ENCODE measurements at regions not wholly inside any gene's neighbourhood (a gene's known extent, or its start where the extent isn't known, plus 50 kb on each side); places are given as distances from the start of the nearest gene placed in this dataset.
"Not testable (repeated sequence)": the region's sequence is repeated elsewhere in the genome, so short reads cannot be mapped to it uniquely, and the experiment has no call there.

DNA sequence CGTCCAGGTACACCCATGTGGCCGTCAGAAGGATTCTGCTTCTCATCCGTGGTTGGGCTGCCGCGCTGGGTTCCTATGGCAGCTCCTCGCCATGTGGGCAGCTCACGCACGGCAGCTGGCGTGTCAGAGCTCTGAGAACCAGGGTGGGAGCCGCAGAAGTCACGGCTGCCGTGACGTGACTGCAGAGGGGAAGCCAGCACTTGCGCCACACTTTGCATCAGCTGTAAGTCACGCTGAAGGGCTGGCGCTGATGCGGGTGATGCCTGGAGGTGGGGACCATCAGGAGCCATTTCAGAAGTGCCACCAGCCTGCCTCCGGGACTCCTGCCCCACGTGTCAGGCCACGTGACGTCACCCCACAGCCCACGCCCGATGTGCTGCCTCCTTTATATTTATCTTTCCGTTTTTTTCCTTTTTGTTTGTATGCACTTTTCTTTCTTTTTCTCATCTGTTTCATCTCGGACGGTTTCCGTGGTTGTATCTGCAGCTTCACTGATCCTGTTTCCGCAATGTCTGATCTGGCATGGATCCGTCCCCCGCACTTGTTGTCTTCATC is 133.2 kb downstream of the IGLL1 start:
- TF ChIP-seq GATA1 (IDR thresholded peaks at IDR 0.05; ENCODE audit: low read depth, low read length), result no peak
- TF ChIP-seq POLR2A (IDR thresholded peaks at IDR 0.05; ENCODE audit: low read length), result no peak
- no peak for DNase-seq

DNA sequence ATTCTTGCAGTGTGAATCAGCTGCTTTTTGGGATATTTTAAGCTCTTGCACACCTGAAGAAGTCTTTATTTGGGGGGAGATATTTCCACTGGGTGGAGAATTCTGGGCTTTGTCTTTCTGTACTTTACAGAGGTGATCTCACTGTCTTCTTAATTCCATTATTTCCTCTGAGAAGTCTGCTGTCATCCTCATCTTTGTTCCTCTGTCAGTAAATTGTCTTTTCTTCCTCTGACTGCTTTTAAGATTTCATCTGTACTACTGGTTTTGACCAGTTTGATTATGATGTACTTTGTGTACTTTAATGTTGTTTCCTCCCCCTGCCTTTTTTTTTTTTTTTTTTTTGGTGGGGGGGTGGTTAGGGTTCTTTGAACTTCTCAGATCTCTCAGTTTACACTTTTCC is 133.9 kb downstream of the IGLL1 start:
- not testable (repeated sequence) for DNase-seq

DNA sequence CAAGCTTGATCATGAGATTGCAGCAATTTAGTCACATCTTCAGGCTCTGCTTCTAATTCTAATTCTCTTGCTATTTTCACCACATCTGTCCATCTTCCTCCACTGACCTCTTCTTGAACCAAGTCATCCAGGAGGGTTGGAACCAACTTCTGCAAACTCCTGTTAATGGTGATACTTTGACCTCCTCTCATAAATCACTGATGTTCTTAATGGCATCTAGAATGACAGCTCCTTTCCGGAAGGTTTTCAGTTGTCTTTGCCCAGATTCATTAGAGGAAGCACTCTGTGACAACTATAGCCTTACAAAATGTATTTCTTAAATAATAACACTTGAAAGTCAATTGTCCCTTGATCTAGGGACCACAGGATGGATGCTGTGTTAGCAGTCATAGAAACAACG is 136.2 kb downstream of the IGLL1 start:
- DNase-seq, result not testable (repeated sequence)

DNA sequence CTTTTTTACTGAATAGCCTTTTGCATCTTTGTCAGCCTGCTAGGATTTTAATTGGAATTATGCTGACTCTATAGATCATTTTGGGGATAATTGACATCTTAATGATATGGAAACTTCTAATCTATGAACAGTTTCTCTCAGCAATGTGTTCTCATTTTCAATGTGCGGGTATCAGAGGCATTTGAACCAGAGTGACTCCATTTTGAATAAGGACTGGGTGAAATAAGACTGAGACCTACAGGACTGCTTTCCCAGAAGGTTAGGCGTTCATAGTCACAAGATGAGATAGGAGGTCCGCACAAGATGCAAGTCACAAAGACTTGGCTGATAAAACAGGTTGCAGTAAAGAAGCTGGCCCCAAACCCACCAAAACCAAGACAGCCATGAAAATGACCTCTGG is 140.5 kb downstream of the IGLL1 start:
- not testable (repeated sequence) for DNase-seq

DNA sequence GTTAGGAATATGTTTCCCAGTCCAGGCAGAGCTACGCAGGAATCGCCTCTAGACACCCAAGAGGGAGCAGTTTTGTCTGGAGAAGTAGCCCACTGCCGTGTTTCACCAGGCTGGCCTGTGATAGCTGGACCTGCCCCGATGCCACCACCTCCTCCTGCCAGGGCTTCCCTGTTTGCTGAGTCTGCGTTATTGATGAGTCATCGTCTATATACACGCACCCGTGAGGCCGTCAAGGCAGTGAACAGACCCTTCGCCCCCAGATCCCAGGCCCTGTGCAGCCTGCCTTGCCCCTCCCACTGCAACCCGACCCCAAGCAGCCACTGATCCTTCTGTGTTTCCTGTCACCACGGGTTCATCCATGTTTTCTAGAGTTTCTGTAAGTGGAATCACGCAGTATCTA is 141.9 kb downstream of the IGLL1 start:
- no peak for TF ChIP-seq GATA1 (IDR thresholded peaks at IDR 0.05; ENCODE audit: low read depth, low read length)
- DNase-seq, result no peak

DNA sequence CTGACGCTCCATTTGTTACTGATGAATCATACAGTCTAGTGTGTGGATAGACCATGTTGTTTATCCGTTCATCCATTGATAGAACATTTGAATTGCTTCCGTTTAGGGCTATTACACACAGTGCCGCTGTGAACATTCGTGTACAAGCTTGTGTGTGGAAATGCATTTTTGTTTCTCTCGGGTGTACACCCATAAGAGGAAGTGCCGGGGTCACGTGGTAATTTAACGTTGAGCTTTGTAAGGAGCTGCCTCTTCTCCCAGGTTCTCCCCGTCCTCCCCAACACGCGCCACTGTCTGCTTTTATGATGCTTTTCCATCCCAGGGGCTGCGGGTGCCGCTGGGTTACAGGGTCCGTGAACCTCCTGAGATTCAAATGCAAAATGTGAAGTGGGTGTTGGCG is 142.3 kb downstream of the IGLL1 start:
- TF ChIP-seq GATA1 (IDR thresholded peaks at IDR 0.05; ENCODE audit: low read depth, low read length), result no peak
- TF ChIP-seq POLR2A (IDR thresholded peaks at IDR 0.05; ENCODE audit: low read length), result no peak
- DNase-seq, result no peak

DNA sequence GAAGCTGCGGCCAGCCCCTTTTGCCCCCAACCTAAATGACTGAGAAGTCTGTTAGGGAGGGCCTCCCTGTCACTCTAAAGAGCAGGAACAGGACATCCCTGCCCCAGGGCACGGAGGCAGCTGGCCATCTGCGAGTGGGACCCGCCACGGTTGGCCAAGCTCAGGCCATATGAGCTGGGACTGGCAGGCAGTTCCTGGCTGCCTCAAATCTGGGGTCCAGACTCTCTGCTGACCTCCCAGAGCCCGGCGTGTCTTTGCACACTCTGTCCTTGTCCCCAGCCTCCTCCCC is 143.0 kb downstream of the IGLL1 start:
- DNase-seq, result not testable (repeated sequence)

DNA sequence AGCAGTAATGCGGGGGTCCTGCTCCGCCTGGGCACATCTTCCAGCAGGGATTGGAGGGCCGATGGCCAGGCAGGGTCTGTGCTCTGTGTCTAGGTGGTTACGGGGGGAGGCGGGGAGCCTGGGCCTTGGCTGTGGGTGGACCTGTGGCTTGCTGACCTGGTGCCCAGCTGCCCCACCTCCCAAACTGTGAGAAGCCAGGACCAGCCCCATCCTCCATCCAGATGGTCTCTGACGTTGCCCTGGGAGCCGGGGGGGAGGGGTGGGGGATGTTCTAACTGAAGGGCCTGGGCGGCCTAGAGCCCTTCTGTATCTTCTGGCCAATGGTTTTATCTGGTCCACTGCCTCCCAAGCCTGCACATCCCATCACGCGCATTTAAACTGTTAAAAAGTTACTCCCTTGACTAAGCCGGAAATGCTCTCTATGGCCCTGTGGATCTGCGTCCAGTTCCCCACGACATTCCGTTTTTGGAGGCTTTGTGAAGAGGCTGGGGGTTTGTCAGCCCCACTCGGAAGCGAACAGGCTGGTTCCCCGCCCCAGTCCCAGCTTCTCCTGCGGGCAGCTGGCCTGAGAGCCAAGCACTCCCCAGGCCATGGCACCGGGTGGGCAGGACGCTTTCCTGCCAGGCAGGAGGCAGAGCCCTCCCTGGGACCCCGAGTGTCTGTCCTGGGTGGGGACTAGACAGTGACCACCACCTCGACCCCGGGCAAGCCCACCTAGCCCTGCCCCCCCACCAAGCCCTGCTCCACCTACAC is 143.6 kb downstream of the IGLL1 start:
- DNase-seq, result not testable (repeated sequence)

DNA sequence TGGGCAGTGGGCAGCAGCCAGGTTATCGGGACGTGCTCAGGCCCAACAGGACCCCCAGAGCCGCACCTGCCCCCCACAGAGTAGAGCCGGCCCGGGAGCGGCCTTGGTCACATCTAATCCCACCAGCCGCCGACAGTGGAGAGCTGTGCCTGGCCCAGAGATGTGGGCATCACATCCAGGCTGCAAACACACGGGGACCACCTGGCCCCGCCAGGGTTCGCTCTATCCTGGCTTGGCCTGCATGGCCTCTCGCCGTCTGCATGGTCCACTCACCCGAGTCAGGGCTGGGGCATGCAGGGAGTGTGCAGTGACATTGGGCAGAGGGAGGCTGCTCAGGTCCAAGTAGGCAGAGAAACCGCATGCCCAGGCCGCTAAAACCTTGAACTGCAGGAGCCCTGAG is 144.9 kb downstream of the IGLL1 start:
- DNase-seq, result not testable (repeated sequence)

DNA sequence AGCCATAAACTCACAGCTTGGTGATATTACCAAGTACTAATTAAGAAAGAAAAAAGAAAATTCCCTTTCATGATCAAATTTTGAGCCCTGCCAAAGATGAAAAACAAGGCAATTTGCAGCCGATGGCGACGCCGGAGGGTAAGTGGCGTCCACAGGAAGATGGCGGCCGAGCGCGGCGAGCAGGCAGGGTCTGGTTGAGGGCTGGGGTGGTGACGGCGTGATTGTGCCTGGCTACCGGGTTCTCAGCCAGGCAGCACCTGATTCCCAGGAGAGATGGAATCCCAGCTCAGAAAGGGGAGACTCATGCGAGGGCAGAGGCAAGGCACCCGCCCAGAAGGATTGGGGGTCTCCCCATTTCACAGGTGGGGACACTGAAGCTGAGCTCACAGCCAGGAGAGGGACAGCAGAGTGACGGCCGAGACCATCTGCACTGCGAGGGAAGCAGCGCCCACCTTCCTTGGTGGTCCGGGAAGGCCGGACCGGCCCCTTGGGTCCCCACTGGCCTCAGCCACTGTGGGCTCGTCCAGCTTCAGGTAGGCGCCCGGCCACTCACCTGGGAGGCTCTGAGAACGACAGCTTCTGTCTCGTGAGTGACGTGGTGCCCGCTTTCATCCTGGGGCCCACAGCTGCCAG is 145.8 kb downstream of the IGLL1 start:
- DNase-seq, result not testable (repeated sequence)

DNA sequence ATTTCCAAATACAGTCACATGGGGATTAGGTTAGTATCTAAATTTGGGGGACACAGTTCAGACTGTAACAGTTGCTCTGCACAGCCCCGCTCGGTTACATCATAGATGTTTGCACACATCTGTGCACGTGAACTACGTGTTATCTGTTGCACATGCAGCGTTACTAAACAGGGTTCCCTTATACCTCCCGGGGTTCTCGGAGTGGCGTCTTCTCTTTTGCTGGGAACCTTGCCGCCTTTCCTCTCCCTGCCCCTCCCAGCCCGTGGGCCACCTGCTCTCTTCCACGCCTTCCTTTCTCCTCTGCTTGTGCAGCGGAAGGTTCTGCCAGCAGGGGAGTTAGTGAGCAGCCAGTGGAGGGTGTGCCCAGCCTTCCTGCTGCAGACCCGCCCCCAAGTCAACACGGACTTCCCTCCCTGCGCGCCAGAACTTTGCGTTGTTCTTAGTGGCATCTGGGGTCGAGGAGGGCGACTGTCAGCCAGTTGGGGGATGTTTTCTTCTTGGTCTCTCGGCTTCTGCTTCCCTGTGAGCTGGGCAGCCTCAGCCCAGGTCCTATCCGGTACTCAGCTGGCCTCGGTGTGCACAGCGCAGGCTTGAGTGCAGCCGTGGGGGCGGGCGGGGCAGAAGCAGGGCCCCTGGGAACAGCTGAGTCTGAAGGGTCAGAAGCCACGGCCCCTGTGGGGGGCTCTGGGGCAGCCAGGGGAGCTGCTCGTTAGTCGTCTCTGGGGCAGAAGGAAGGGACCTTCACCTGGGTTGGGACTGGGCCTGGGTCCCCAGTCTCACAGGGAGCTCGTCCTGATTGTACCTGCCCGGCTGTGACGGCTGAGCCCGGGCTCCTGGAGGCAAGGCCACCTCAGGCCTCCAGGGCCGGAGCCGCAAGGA is 146.7 kb downstream of the IGLL1 start:
- not testable (repeated sequence) for DNase-seq

DNA sequence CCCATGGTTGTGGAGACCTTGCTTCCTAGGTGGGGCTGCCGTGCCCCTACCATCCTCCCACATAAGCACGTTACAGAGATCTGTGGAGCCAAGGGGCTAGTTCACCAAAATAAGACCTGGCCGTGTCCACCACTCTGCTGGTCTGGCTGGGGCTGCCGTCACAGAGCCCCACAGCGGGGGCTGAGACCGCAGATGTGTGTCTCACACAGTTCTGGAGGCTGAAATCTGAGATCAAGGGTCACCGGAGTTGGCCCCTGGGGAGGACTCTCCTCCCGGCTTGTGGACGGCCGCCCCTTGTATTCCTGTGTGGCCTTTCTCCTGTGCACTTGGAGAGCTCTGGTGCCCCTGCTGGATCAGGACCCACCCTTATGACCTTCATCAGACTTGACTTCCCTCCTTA is 147.4 kb downstream of the IGLL1 start:
- DNase-seq, result not testable (repeated sequence)

DNA sequence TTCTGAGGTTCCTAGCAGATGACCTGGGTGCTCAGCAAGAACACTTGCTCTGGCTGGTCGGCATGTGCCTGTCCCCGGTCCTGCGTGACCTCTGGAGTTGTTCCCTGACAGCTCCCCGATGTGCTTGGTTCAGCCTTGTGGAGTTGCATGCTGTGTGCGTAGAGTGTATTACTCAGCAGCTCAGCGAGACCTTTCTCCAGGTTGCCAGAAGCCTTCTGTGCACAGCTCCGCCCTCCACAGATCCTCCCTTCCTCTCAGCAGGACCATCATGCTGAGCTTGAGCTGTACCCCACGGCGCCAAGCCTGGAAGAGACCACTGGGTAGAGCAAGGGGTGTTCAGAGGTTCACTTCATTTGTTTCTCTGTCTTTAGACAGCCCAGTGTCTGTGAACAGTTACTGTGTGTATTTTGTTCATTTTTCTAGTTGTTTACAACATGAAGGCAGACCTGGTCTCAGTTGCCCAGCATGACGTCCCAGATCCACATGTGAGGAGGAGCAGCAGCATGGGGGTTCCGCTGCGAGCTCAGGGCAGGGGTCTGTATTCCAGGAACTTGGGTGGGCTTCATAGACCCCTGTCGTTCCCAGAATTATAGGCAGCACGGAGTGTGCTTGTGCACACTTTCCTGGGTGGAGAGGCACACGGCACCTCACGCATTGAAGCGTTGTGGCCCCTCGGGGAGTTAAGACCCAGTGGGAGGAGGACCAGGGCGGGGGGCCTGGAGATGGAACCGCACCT is 148.6 kb downstream of the IGLL1 start:
- TF ChIP-seq GATA1 (IDR thresholded peaks at IDR 0.05; ENCODE audit: low read depth, low read length), result no peak
- TF ChIP-seq POLR2A (IDR thresholded peaks at IDR 0.05; ENCODE audit: low read length), result no peak
- no peak for DNase-seq

DNA sequence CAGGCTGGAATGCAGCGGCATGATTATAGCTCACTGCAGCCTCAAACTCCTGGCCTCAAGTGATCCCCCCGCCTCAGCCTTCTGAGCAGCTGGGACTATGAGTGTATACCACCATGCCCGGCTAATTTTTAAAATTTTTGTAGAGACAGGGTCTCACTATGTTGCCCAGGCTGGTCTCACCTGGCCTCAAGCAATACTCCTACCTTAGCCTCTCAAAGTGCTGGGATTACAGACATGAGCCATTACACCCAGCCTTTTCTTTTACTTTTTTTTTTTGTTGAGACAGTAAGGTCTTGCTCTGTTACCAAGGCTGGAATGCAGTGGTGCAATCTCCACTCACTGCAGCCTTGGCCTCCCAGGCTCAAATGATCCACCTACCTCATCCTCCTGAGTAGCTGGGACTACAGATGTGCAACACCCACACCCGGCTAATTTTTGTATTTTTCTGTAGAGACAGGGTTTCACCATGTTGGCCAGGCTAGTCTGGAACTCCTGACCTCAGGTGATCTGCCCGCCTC is 155.5 kb downstream of the IGLL1 start:
- DNase-seq, result not testable (repeated sequence)

DNA sequence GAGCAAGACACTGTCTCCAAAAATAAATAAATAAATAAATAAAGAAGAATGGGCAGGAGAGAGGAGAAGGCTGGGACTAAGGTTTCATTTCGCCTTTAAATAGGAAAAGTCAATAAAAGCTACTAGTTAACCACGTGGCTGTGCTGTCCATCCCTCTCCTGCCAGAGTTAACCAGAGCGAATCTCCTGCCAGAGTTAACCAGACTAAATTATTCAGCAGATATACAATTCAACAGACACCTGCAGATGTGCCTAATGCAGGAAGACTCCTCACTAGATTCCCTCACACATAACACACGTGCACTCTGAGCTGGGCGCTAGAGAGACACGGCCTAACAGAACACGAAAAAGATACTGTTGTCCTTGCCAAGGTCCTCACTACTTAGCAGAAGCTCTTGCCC is 156.1 kb downstream of the IGLL1 start:
- DNase-seq, result no peak
- TF ChIP-seq GATA1 (IDR thresholded peaks at IDR 0.05; ENCODE audit: low read depth, low read length), result no peak
- TF ChIP-seq POLR2A (IDR thresholded peaks at IDR 0.05; ENCODE audit: low read length), result no peak

DNA sequence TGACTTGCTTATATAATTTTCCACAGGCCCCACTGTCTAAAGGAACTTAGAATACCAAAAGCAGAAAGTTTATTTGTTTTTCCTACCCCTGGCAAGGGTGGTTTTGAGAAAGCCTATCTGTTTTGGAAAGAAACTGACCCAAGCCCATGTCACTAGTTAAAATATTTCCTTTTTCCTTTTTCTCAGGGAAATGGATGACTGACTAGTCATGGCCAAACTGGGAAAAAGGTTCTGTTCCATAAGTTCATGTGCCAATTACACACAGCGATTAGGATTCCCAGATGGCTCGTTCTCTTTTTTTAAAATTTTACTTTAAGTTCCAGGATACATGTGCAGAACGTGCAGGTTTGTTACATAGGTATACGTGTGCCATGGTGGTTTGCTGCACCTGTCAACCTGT is 157.8 kb downstream of the IGLL1 start:
- DNase-seq, result not testable (repeated sequence)

DNA sequence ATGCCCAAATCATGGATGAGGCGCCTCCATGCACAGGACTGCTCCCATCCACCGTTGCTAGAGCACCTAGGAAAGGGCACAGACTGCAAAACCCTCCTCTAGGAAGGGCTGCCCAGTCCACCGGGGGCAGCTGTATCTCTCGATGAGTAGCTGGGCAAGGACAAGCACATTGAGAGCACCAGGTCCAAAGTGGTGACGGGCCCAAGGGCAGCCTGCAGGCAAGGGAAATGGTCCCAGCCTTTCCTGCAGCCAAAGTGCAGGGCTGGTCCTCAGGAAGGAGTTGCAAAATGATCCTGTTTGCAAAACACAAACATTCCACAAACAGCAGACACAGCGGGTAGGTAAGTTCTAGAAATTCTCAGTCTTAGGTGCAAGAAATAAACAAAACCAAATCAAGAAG is 158.8 kb downstream of the IGLL1 start:
- DNase-seq, result not testable (repeated sequence)
